ENCODE measurements at regions not wholly inside any gene's neighbourhood (a gene's known extent, or its start where the extent isn't known, plus 50 kb on each side); places are given as distances from the start of the nearest gene placed in this dataset.

- no peak overlapping the region for H2BK5ac ChIP-seq (ENCODE audit: low read depth, low read length)
- no peak overlapping the region for H4K5ac ChIP-seq (ENCODE audit: insufficient read length, low read depth, low read length)
- no peaks in the 10 kb centered on the region; a peak in 1 of 7 replicates for H3K27me3 ChIP-seq (replicated peaks in 1 of 4; ENCODE audit: control insufficient read depth in 3 of 4, extremely low read depth in 1 of 4, insufficient read depth in 3 of 4, low read length in 3 of 4)
- CTCF ChIA-PET (ENCODE audit: partially characterized antibody) = interaction anchor here (1.2 to 2.5 kb wide), 3 partner anchors 10 to 127 kb away, joined by 3 to 10 read pairs (median 3); no protein-coding TSS in a partner anchor
- no peak overlapping the region for H2BK120ac ChIP-seq (replicated peaks; ENCODE audit: low read depth, low read length)
- H3K4me3 ChIP-seq (ENCODE audit: extremely low read depth in 1 of 4, insufficient read depth in 2 of 4, low read depth in 3 of 4, low read length in 4 of 4) = no peak overlapping the region
- H2BK20ac ChIP-seq (ENCODE audit: low read length) = no peak overlapping the region
- peaks cover 17% of the 10 kb centered on the region for H3K79me1 ChIP-seq (ENCODE audit: low read depth, low read length)
- H3K23me2 ChIP-seq (ENCODE audit: low read depth, low read length) = 0 out of 2 replicates have a peak, but pooled peaks cover 2% of the 10 kb centered on the region
- no peak overlapping the region for H3K18ac ChIP-seq (ENCODE audit: extremely low read depth, low read length)
- no peak overlapping the region for H4K91ac ChIP-seq (replicated peaks; ENCODE audit: insufficient read length, low read length)
- WGBS, 2 experiments (ENCODE audit: extremely low coverage in 1 of 2, insufficient coverage in 1 of 2, insufficient read length in 1 of 2, insufficient replicate concordance in 2 of 2, low coverage in 1 of 2, low lambda C conversion rate in 2 of 2, missing lambda C conversion rate in 1 of 2) = 91% methylated on average over 15 of the region's 17 CpGs; no CpG with 5 or more reads in 1 of the 2 experiments
- H2BK15ac ChIP-seq (ENCODE audit: low read length) = no peak overlapping the region
- peaks cover 2 to 9% of the 10 kb centered on the region in 2 experiments for H4K20me1 ChIP-seq (replicated peaks in 1 of 2; ENCODE audit: control insufficient read depth in 1 of 2, insufficient read depth in 2 of 2, low read length in 2 of 2)
- no peak overlapping the region for H2AFZ ChIP-seq (ENCODE audit: low read length)
- H4K8ac ChIP-seq (ENCODE audit: extremely low read depth, insufficient read depth, low read length) = peak overlapping the region; percentile 3; the same call in 1 of the 2 replicates
- DNase-seq (ENCODE audit: low read depth in 1 of 2, low spot score in 2 of 2) (no peak), FAIRE-seq (no peak)
- H2BK12ac ChIP-seq (ENCODE audit: low read depth, low read length) = no peak overlapping the region
- H3K36me3 ChIP-seq (ENCODE audit: control insufficient read depth in 2 of 4, insufficient read depth in 4 of 4, low read length in 3 of 4) = no peaks in the 10 kb centered on the region
- no peak overlapping the region for H3K56ac ChIP-seq (replicated peaks; ENCODE audit: insufficient read length, low read depth, low read length)
- H3K4me2 ChIP-seq (ENCODE audit: insufficient read depth in 1 of 2, low read depth in 2 of 2, low read length in 2 of 2) = no peak overlapping the region
- no peak overlapping the region for H3K9ac ChIP-seq (replicated peaks in 1 of 4; ENCODE audit: extremely low read depth in 1 of 4, low read depth in 3 of 4, low read length in 3 of 4)
- POLR2A ChIA-PET (ENCODE audit: partially characterized antibody) = interaction anchor here (0.6 to 1.5 kb wide), 2 partner anchors 21 to 32 kb away, joined by 3 to 5 read pairs; no protein-coding TSS in a partner anchor
- no peak overlapping the region for H2AK5ac ChIP-seq (ENCODE audit: low read depth, low read length)
- no peak overlapping the region for H3K4ac ChIP-seq (replicated peaks; ENCODE audit: insufficient read length, low read depth, low read length)
- no peaks in the 10 kb centered on the region for H3K9me3 ChIP-seq (ENCODE audit: insufficient read depth in 2 of 2, low read depth in 1 of 2, low read length in 1 of 2)
- H3K27ac ChIP-seq (ENCODE audit: low read depth, low read length) = no peak overlapping the region
- peaks cover 0 to 10% of the 10 kb centered on the region in 2 experiments; a peak in 1 of 4 replicates for H3K79me2 ChIP-seq (ENCODE audit: control insufficient read depth in 1 of 2, insufficient read depth in 2 of 2, low read length in 2 of 2)
- H3K4me1 ChIP-seq (replicated peaks in 1 of 4; ENCODE audit: control insufficient read depth in 3 of 4, insufficient read depth in 4 of 4, low read length in 3 of 4) = peaks cover 0 to 2% (median 1%) of the 10 kb centered on the region in 4 experiments; a peak in 3 of 7 replicates
- no peak overlapping the region for H3K23ac ChIP-seq (ENCODE audit: insufficient read length)
- no peak overlapping the region for H3K14ac ChIP-seq (ENCODE audit: insufficient read length)
- TF ChIP-seq MAX (IDR thresholded peaks at IDR 0.05) = no peak
- no peak for TF ChIP-seq KDM5A (IDR thresholded peaks at IDR 0.05; ENCODE audit: low read length)
- no peak for TF ChIP-seq TBP (IDR thresholded peaks at IDR 0.05; ENCODE audit: low read depth, low read length)
- TF ChIP-seq SRF (IDR thresholded peaks at IDR 0.05; ENCODE audit: low read depth, low read length) = no peak
- TF ChIP-seq GABPA (IDR thresholded peaks at IDR 0.05; ENCODE audit: borderline replicate concordance, insufficient read depth, low read length) = no peak
- no peak for TF ChIP-seq RXRA (IDR thresholded peaks at IDR 0.05; ENCODE audit: insufficient read depth, low read depth, low read length)
- TF ChIP-seq CHD1 (IDR thresholded peaks at IDR 0.05; ENCODE audit: low read depth, low read length) = no peak
- TF ChIP-seq RBBP5 (IDR thresholded peaks at IDR 0.05; ENCODE audit: borderline replicate concordance, low read depth, low read length) = no peak
- no peak for TF ChIP-seq FOSL1 (IDR thresholded peaks at IDR 0.05; ENCODE audit: insufficient read depth, low read depth, low read length)
- no peak for TF ChIP-seq HDAC2 (IDR thresholded peaks at IDR 0.05; ENCODE audit: borderline replicate concordance in 1 of 2, low read depth in 2 of 2, low read length in 2 of 2)
- TF ChIP-seq E2F6 (IDR thresholded peaks at IDR 0.05) = no peak
These were observed 135.0 kb upstream of the MYL2 start for GRCh38 chr12:111055181-111055880.
